Uterus (tissue), 2 donors: ENCODE measurements at regions not wholly inside any gene's neighbourhood (a gene's known extent, or its start where the extent isn't known, plus 50 kb on each side); places are given as distances from the start of the nearest gene placed in this dataset.

Experiments
- CTCF ChIP-seq, 4 experiments: fragments of 200-600 bp in 2 of 4; fragments of 450-650 bp in 2 of 4; sonication (generic) in 2 of 4; IDR thresholded peaks; one replicate each; pipeline ENCODE4 v1.5.1; 2016 to 2019; ENCODE audit warnings: antibody characterized with exemption in 4 of 4, mild to moderate bottlenecking in 2 of 4, moderate library complexity in 1 of 4
- POLR2A ChIP-seq, 2 donors: fragments of 450-650 bp; IDR thresholded peaks; one replicate each; pipeline ENCODE4 v1.6.1; 2016; ENCODE audit warnings: antibody characterized with exemption in 2 of 2, mild to moderate bottlenecking in 1 of 2, moderate library complexity in 1 of 2

- TF ChIP-seq CTCF (IDR thresholded peaks at IDR 0.05) (no peak), POLR2A (IDR thresholded peaks at IDR 0.05) (no peak)
Measured at GRCh38 chr2:134107402-134107801, 146.5 kb upstream of the MGAT5 start.
